Right lobe of liver (tissue), 6 donors: ENCODE measurements at regions not wholly inside any gene's neighbourhood (a gene's known extent, or its start where the extent isn't known, plus 50 kb on each side); places are given as distances from the start of the nearest gene placed in this dataset.
"Not testable (repeated sequence)": the region's sequence is repeated elsewhere in the genome, so short reads cannot be mapped to it uniquely, and the experiment has no call there.

ENCODE experiments used
- ATAC-seq, 4 donors: fragments of 200-7000 bp; cut with Tn5 transposase; one replicate each; pipeline ENCODE4 v1.9.1; 2020; ENCODE audit warnings: mild to moderate bottlenecking in 4 of 4, moderate library complexity in 4 of 4
- DNase-seq, 3 donors: peaks; one replicate each; pipeline ENCODE4 v3.0.0-alpha.2; 2020
- H3K27ac ChIP-seq, 3 donors: fragments of 200-600 bp; one replicate each; pipeline ENCODE4 v1.8.0; 2022
- H3K27me3 ChIP-seq, 2 donors: fragments of 200-600 bp; one replicate each; pipeline ENCODE4 v1.8.0; 2022
- H3K36me3 ChIP-seq, 4 donors: fragments of 200-600 bp; sonication (generic) in 1 of 4; one replicate each; pipeline versions ENCODE4 v1.5.1 to v1.8.0; 2017 to 2022; ENCODE audit warnings: control low read depth in 1 of 4
- H3K4me1 ChIP-seq, 4 donors: fragments of 200-600 bp; sonication (generic) in 1 of 4; one replicate each; pipeline versions ENCODE4 v1.5.1 to v1.8.0; 2017 to 2022; ENCODE audit warnings: control low read depth in 1 of 4
- H3K4me3 ChIP-seq, 3 donors: fragments of 200-600 bp; one replicate each; pipeline ENCODE4 v1.8.0; 2022
- H3K9me3 ChIP-seq, 4 donors: fragments of 200-600 bp; sonication (generic) in 1 of 4; one replicate each; pipeline versions ENCODE4 v1.5.1 to v1.8.0; 2017 to 2022; ENCODE audit warnings: control low read depth in 1 of 4
- CTCF ChIP-seq, 4 donors: fragments of 200-600 bp in 3 of 4; fragments of 450-650 bp in 1 of 4; IDR thresholded peaks; one replicate each; pipeline versions ENCODE4 v1.5.1 to v1.8.0; 2016 to 2022; ENCODE audit warnings: antibody characterized with exemption in 4 of 4, mild to moderate bottlenecking in 2 of 4
- POLR2A ChIP-seq: fragments of 450-650 bp; IDR thresholded peaks from one replicate; pipeline ENCODE4 v1.6.1; 2017; ENCODE audit warnings: antibody characterized with exemption, mild to moderate bottlenecking
- WGBS: methylation state at CpG from one replicate; pipeline ENCODE4 v1.1.6; 2018; ENCODE audit warnings: low coverage, low lambda C conversion rate; ENCODE audit not compliant: insufficient coverage; ENCODE audit errors: missing lambda C conversion rate; 5-methylcytosine and 5-hydroxymethylcytosine counted together
- intact Hi-C, 2 donors: fragments of 100-400 bp; cut with DNase I; formaldehyde crosslinking; loops; one replicate each; pipeline versions ENCODE4 v1.11.2 to v1.14.1; 2022
- donor health status: DM: no; HTN: yes; CAD: no.
- donor health status: DM: no; HTN: no; CAD: no.
- donor health status: DM: no; HTN: no; CAD: no.
- donor health status: DM: no; HTN: yes; CAD: no.
- donor health status: DM: no; HTN: yes; CAD: no.

GRCh38 chr4:20015636-20016224, 236.0 kb upstream of the SLIT2 start:
- intact Hi-C loops = no loop called here
- no peak for TF ChIP-seq POLR2A
- no peak for TF ChIP-seq CTCF (IDR thresholded peaks at IDR 0.05)

GRCh38 chr4:20003836-20004558, 247.7 kb upstream of the SLIT2 start:
- H3K36me3 ChIP-seq, H3K4me3 ChIP-seq, H3K9me3 ChIP-seq, DNase-seq, H3K27me3 ChIP-seq, H3K27ac ChIP-seq, intact Hi-C loops, H3K4me1 ChIP-seq, ATAC-seq: not testable (repeated sequence)
- WGBS = 65% methylated on average over 5 of the region's 52 CpGs

More at GRCh38 chr4:20015636-20016224, 236.0 kb upstream of the SLIT2 start:
- no peaks in the 10 kb centered on the region for H3K4me1 ChIP-seq
- H3K27me3 ChIP-seq = no peaks in the 10 kb centered on the region
- no peaks in the 10 kb centered on the region for H3K36me3 ChIP-seq
- DNase-seq (no peak), ATAC-seq (no peak)
- no peak overlapping the region for H3K27ac ChIP-seq
- H3K9me3 ChIP-seq = no peaks in the 10 kb centered on the region
- no peak overlapping the region for H3K4me3 ChIP-seq
- 40% methylated on average over 4 of the region's 4 CpGs for WGBS

- H3K4me1 ChIP-seq = no peaks in the 10 kb centered on the region
- DNase-seq = no peak
- intact Hi-C loops = no loop called here
- H3K27ac ChIP-seq = no peak overlapping the region
- WGBS = 66% methylated on average over 4 of the region's 4 CpGs
- no peaks in the 10 kb centered on the region for H3K9me3 ChIP-seq
- H3K36me3 ChIP-seq = no peaks in the 10 kb centered on the region
- TF ChIP-seq POLR2A (no peak), CTCF (IDR thresholded peaks at IDR 0.05) (no peak)
- no peak overlapping the region for H3K4me3 ChIP-seq
- no peaks in the 10 kb centered on the region for H3K27me3 ChIP-seq
- ATAC-seq = no peak
Observed at GRCh38 chr4:19999775-20000414, 251.8 kb upstream of the SLIT2 start.

GRCh38 chr4:19999276-19999675, 252.4 kb upstream of the SLIT2 start:
- TF ChIP-seq POLR2A (no peak), CTCF (IDR thresholded peaks at IDR 0.05) (no peak)
- Histone ChIP-seq H3K4me3 (no peak overlapping the region), H3K4me1 (no peaks in the 10 kb centered on the region), H3K27ac (no peak overlapping the region), H3K9me3 (no peaks in the 10 kb centered on the region), H3K36me3 (no peaks in the 10 kb centered on the region), H3K27me3 (no peaks in the 10 kb centered on the region)
- intact Hi-C loops = no loop called here
- 91% methylated on average over 1 of the region's 1 CpG for WGBS
- ATAC-seq (no peak), DNase-seq (no peak)

GRCh38 chr4:19993242-19993641, 258.5 kb upstream of the SLIT2 start:
- Histone ChIP-seq H3K27me3 (no peaks in the 10 kb centered on the region), H3K36me3 (no peaks in the 10 kb centered on the region), H3K9me3 (no peaks in the 10 kb centered on the region), H3K27ac (no peak overlapping the region), H3K4me1 (no peaks in the 10 kb centered on the region), H3K4me3 (no peak overlapping the region)
- ATAC-seq = no peak
- 30% methylated on average over 2 of the region's 2 CpGs for WGBS
- no peak for DNase-seq
- intact Hi-C loops = no loop called here
- TF ChIP-seq CTCF (IDR thresholded peaks at IDR 0.05) (no peak), POLR2A (no peak)
